ENCODE measurements at regions not wholly inside any gene's neighbourhood (a gene's known extent, or its start where the extent isn't known, plus 50 kb on each side); places are given as distances from the start of the nearest gene placed in this dataset.
A peak's percentile ranks its signal among the peaks of the same experiment; 100 is the strongest.

DNA sequence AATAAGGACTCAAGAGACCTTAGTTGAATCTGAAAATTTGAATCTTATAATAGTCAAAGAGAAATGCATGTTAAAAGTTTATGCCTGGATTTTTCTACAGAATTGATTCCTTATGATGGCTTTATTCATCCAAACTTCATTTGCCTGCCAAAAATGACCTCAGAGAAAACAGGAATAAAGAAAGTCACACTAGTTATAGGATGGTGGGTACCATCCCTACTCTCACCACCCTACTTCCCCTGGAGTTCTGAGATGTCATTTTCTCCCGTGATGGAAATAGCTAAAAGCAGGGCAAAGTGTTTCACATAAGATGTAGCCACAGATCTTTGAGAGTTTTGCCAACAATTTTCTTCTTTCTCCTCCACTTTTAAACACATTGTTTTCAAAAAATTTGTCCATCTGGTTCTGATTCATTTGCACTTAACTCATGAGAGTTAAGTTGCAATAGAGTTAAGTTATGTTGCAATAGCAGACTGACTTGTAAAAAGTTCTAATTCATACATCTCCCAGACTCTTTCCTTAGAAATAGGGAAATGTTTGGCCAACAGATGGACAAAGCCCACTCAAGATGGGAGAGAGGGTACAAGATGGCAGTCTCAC is 384.6 kb downstream of the PLPP3 start:
- no peak overlapping the region for H3K27ac ChIP-seq
- intact Hi-C loops (cut with DNase I): no loop called here

DNA sequence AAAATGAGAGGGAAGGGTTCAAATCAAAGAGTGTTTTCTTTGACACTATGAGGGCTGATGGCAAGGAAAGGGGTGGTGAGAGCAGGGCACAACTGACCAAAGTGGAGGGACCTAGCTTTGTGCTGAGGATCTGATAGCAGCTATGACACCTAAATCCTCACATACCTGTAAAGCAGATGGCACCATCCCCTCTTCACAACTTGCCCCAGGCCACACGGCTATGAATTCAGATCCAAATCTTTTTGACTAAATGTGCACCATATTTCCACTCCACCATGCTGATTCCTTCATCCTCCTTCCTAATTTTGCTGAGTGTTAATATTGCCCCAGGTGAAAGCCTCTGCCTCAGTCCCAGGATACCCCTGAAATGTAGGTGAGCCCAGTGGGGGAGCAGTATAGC is 385.7 kb downstream of the PLPP3 start:
- Histone ChIP-seq H3K9me3 (no peaks in the 10 kb centered on the region), H3K36me3 (no peaks in the 10 kb centered on the region), H3K27me3 (no peaks in the 10 kb centered on the region), H3K27ac (no peak overlapping the region), H3K4me1 (peaks cover 0 to 12% (median 7%) of the 10 kb centered on the region in 3 donors), H3K4me3 (no peak overlapping the region)
- DNase-seq: no peak
- intact Hi-C loops (cut with DNase I): no loop called here
- 80 to 100% methylated on average over 1 of the region's 1 CpG for WGBS, 2 donors
- TF ChIP-seq, protein P1, sequence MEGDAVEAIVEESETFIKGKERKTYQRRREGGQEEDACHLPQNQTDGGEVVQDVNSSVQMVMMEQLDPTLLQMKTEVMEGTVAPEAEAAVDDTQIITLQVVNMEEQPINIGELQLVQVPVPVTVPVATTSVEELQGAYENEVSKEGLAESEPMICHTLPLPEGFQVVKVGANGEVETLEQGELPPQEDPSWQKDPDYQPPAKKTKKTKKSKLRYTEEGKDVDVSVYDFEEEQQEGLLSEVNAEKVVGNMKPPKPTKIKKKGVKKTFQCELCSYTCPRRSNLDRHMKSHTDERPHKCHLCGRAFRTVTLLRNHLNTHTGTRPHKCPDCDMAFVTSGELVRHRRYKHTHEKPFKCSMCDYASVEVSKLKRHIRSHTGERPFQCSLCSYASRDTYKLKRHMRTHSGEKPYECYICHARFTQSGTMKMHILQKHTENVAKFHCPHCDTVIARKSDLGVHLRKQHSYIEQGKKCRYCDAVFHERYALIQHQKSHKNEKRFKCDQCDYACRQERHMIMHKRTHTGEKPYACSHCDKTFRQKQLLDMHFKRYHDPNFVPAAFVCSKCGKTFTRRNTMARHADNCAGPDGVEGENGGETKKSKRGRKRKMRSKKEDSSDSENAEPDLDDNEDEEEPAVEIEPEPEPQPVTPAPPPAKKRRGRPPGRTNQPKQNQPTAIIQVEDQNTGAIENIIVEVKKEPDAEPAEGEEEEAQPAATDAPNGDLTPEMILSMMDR (IDR thresholded peaks at IDR 0.05): no peak
- TF ChIP-seq POLR2A (IDR thresholded peaks at IDR 0.05): no peak

More for the DNA sequence above, 384.6 kb downstream of the PLPP3 start:
- DNase-seq: no peak
- H3K27me3 ChIP-seq: no peaks in the 10 kb centered on the region
- no peak overlapping the region for H3K4me3 ChIP-seq
- TF ChIP-seq, protein P1 (IDR thresholded peaks at IDR 0.05): no peak
- TF ChIP-seq POLR2A (IDR thresholded peaks at IDR 0.05): no peak
- H3K4me1 ChIP-seq: peaks cover 0 to 11% (median 7%) of the 10 kb centered on the region in 3 donors
- WGBS, 2 donors: 71 to 83% methylated on average over 1 of the region's 1 CpG
- H3K36me3 ChIP-seq: no peaks in the 10 kb centered on the region
- no peaks in the 10 kb centered on the region for H3K9me3 ChIP-seq

DNA sequence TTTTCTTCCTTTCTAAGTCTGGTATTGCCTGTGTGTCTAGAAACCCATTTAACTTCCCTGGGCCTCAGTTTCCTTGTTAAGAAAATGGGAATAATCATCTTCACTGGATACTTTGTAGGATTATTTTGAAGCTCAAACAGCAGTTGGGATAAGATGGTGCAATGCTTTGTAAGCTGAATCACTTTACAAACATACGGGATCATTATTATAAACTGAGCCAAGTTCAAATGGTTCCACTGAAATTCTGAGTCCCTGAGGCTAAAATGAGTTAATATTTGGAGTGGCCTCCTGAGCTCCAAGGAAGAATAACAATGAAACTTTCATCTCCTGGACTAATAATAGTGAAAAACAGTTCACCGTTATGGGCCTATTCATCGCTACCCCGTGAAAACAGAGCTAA is 388.0 kb downstream of the PLPP3 start:
- WGBS, 2 donors: 33 to 48% methylated on average over 4 of the region's 4 CpGs
- TF ChIP-seq POLR2A (IDR thresholded peaks at IDR 0.05): no peak
- TF ChIP-seq, protein P1 (IDR thresholded peaks at IDR 0.05): no peak
- Histone ChIP-seq H3K9me3 (no peaks in the 10 kb centered on the region), H3K4me1 (peaks cover 0 to 8% (median 7%) of the 10 kb centered on the region in 3 donors), H3K4me3 (no peak overlapping the region), H3K27me3 (no peaks in the 10 kb centered on the region), H3K27ac (peak overlapping the region in 2 of 4 donors; percentile 1 to 29), H3K36me3 (no peaks in the 10 kb centered on the region)
- no peak for DNase-seq
- intact Hi-C loops (cut with DNase I): no loop called here

DNA sequence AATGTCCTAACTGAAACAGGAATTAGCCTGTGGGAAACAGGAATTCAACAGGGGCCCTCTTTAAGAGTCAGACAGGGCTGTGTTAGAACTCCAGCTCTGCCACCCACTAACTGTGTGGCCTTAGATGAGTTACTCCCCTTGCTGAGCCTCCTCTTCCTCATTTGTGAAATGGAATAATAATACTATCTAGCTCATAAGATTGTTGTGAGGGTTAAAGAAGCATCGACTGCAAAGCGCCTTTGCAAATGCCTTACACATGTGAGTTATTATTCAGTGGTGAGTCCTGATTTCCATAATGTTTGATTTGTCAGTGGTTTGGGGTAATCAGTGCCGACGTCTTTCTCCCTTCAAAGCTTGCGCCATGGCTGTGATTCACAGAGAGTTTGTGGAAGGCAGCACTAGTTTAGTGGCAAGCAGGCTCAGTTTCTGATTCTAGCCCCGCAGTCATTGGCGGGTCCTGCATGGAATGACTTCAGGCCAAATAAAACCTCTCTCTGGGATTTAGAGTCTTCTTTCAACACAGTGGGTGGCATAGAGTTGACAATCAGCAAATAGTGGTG is 388.5 kb downstream of the PLPP3 start:
- H3K27me3 ChIP-seq: no peaks in the 10 kb centered on the region
- H3K4me3 ChIP-seq: no peak overlapping the region
- DNase-seq: no peak
- no peaks in the 10 kb centered on the region for H3K36me3 ChIP-seq
- peaks cover 0 to 7% (median 7%) of the 10 kb centered on the region in 3 donors for H3K4me1 ChIP-seq
- no peaks in the 10 kb centered on the region for H3K9me3 ChIP-seq
- intact Hi-C loops (cut with DNase I): no loop called here
- H3K27ac ChIP-seq: peak overlapping the region in 2 of 4 donors; percentile 1 to 29
- 58 to 61% methylated on average over 3 to 7 of the region's 7 CpGs for WGBS, 2 donors
- no peak for TF ChIP-seq POLR2A (IDR thresholded peaks at IDR 0.05)
- TF ChIP-seq, protein P1 (IDR thresholded peaks at IDR 0.05): no peak

DNA sequence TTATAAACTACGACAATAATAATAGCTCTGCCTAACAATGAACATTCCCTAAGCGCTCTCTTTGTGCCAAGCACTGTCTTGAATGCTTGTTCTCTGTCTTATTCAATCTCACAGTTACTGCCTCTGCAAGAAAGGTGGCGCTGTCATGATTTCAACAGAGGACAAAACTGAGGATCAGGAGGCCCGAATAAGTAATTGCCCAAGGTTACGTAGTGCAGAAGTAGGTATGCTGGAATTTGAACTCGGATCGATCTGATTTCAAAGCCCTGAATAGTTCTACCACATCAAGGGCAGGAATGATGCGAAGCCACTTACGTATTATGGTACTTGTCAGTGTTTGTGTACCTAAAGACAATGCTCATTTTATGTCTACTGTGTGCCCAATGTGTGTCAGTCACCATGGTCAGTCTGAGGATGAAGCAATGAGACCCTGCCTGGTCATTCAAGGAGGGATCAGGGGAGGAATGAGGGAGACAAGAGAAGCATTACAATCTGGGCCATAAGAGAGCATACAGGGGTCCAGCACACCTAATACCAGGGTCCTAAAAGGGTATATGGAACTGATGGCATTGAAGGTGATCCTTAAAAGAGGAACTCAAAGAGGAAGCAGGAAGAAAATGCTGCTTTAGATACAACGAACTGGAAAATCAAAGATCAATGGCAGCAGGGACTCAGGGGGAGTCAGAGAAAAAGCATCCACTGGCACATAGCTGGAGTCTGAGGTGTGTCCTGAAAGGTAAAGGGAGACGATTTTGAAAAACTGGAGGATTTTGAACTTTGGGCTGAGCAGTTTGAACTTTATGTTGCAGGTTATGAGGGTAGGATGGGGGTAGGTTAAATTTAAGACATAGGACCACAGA is 389.2 kb downstream of the PLPP3 start:
- intact Hi-C loops (cut with DNase I): no loop called here
- TF ChIP-seq, protein P1 (IDR thresholded peaks at IDR 0.05): peak in 2 of 6 experiments; percentile 5 to 42
- no peak for TF ChIP-seq POLR2A (IDR thresholded peaks at IDR 0.05)
- H3K36me3 ChIP-seq: no peaks in the 10 kb centered on the region
- no peak for DNase-seq
- WGBS, 2 donors: 72 to 74% methylated on average over 11 of the region's 11 CpGs
- no peak overlapping the region for H3K4me3 ChIP-seq
- H3K9me3 ChIP-seq: no peaks in the 10 kb centered on the region
- peaks cover 0 to 7% (median 7%) of the 10 kb centered on the region in 3 donors for H3K4me1 ChIP-seq
- no peaks in the 10 kb centered on the region for H3K27me3 ChIP-seq
- peak overlapping the region in 1 of 4 donors; percentile 29 for H3K27ac ChIP-seq
